ENCODE measurements at regions not wholly inside any gene's neighbourhood (a gene's known extent, or its start where the extent isn't known, plus 50 kb on each side); places are given as distances from the start of the nearest gene placed in this dataset.

- Histone ChIP-seq H2AK5ac (ENCODE audit: low read length) (no peak overlapping the region), H3K4me2 (ENCODE audit: low read length) (no peak overlapping the region), H3K79me2 (ENCODE audit: control insufficient read depth, insufficient read depth, low read length) (no peaks in the 10 kb centered on the region), H3K27me3 (ENCODE audit: insufficient read depth, low read length, poor library complexity) (no peaks in the 10 kb centered on the region), H3K4me3 (ENCODE audit: low read length) (no peak overlapping the region), H3K27ac (ENCODE audit: low read depth, low read length) (no peak overlapping the region), H3K79me1 (ENCODE audit: low read length) (no peaks in the 10 kb centered on the region), H3K4ac (ENCODE audit: low read depth, low read length) (no peak overlapping the region), H3K18ac (ENCODE audit: low read length) (no peak overlapping the region), H2BK15ac (replicated peaks; ENCODE audit: low read depth) (no peak overlapping the region), H2BK5ac (ENCODE audit: low read length) (no peak overlapping the region), H3K4me1 (ENCODE audit: control insufficient read depth, low read depth, low read length) (no peaks in the 10 kb centered on the region), H3K23ac (ENCODE audit: low read length) (no peak overlapping the region), H3K9ac (ENCODE audit: low read length) (no peak overlapping the region), H4K5ac (ENCODE audit: low read length) (no peak overlapping the region), H3K56ac (ENCODE audit: low read length) (no peak overlapping the region), H4K8ac (ENCODE audit: low read depth, low read length) (no peak overlapping the region), H3K36me3 (ENCODE audit: control insufficient read depth, insufficient read depth, low read length) (no peaks in the 10 kb centered on the region), H2BK120ac (ENCODE audit: low read depth, low read length) (no peak overlapping the region)
- no CpG with 5 or more reads among the region's 6 CpGs for WGBS (ENCODE audit: extremely low coverage, insufficient coverage, low lambda C conversion rate)
- no peak for DNase-seq
Observed at GRCh38 chr2:385785-386184, 97.9 kb upstream of the ALKAL2 start.

GRCh38 chr2:385061-385460, 97.2 kb upstream of the ALKAL2 start:
- Histone ChIP-seq H3K27ac (ENCODE audit: low read depth, low read length) (no peak overlapping the region), H2BK15ac (replicated peaks; ENCODE audit: low read depth) (no peak overlapping the region), H3K23ac (ENCODE audit: low read length) (no peak overlapping the region), H3K18ac (ENCODE audit: low read length) (no peak overlapping the region), H3K4me1 (ENCODE audit: control insufficient read depth, low read depth, low read length) (no peaks in the 10 kb centered on the region), H2AK5ac (ENCODE audit: low read length) (no peak overlapping the region), H3K27me3 (ENCODE audit: insufficient read depth, low read length, poor library complexity) (no peaks in the 10 kb centered on the region), H4K8ac (ENCODE audit: low read depth, low read length) (no peak overlapping the region), H2BK120ac (ENCODE audit: low read depth, low read length) (no peak overlapping the region), H3K79me1 (ENCODE audit: low read length) (no peaks in the 10 kb centered on the region), H3K4me3 (ENCODE audit: low read length) (no peak overlapping the region), H3K4me2 (ENCODE audit: low read length) (no peak overlapping the region), H3K79me2 (ENCODE audit: control insufficient read depth, insufficient read depth, low read length) (no peaks in the 10 kb centered on the region), H3K56ac (ENCODE audit: low read length) (no peak overlapping the region), H3K4ac (ENCODE audit: low read depth, low read length) (no peak overlapping the region), H3K36me3 (ENCODE audit: control insufficient read depth, insufficient read depth, low read length) (no peaks in the 10 kb centered on the region), H2BK5ac (ENCODE audit: low read length) (no peak overlapping the region), H3K9ac (ENCODE audit: low read length) (no peak overlapping the region), H4K5ac (ENCODE audit: low read length) (no peak overlapping the region)
- no peak for DNase-seq
- WGBS (ENCODE audit: extremely low coverage, insufficient coverage, low lambda C conversion rate): no CpG with 5 or more reads among the region's 9 CpGs

- H3K23ac ChIP-seq (ENCODE audit: low read length): no peak overlapping the region
- no CpG with 5 or more reads among the region's 10 CpGs for WGBS (ENCODE audit: extremely low coverage, insufficient coverage, low lambda C conversion rate)
- no peak overlapping the region for H4K5ac ChIP-seq (ENCODE audit: low read length)
- no peak overlapping the region for H3K4me3 ChIP-seq (ENCODE audit: low read length)
- DNase-seq: no peak
- no peak overlapping the region for H3K4me2 ChIP-seq (ENCODE audit: low read length)
- H3K79me2 ChIP-seq (ENCODE audit: control insufficient read depth, insufficient read depth, low read length): no peaks in the 10 kb centered on the region
- no peaks in the 10 kb centered on the region for H3K27me3 ChIP-seq (ENCODE audit: insufficient read depth, low read length, poor library complexity)
- no peak overlapping the region for H2BK5ac ChIP-seq (ENCODE audit: low read length)
- H3K9ac ChIP-seq (ENCODE audit: low read length): no peak overlapping the region
- no peak overlapping the region for H2AK5ac ChIP-seq (ENCODE audit: low read length)
- no peak overlapping the region for H2BK120ac ChIP-seq (ENCODE audit: low read depth, low read length)
- H2BK15ac ChIP-seq (replicated peaks; ENCODE audit: low read depth): no peak overlapping the region
- no peak overlapping the region for H3K27ac ChIP-seq (ENCODE audit: low read depth, low read length)
- H3K56ac ChIP-seq (ENCODE audit: low read length): no peak overlapping the region
- no peaks in the 10 kb centered on the region for H3K4me1 ChIP-seq (ENCODE audit: control insufficient read depth, low read depth, low read length)
- H4K8ac ChIP-seq (ENCODE audit: low read depth, low read length): no peak overlapping the region
- H3K79me1 ChIP-seq (ENCODE audit: low read length): no peaks in the 10 kb centered on the region
- no peak overlapping the region for H3K18ac ChIP-seq (ENCODE audit: low read length)
- H3K36me3 ChIP-seq (ENCODE audit: control insufficient read depth, insufficient read depth, low read length): no peaks in the 10 kb centered on the region
- H3K4ac ChIP-seq (ENCODE audit: low read depth, low read length): no peak overlapping the region
Observed at GRCh38 chr2:383888-384287, 96.0 kb upstream of the ALKAL2 start.

GRCh38 chr2:383178-383577, 95.3 kb upstream of the ALKAL2 start:
- Histone ChIP-seq H3K56ac (ENCODE audit: low read length) (no peak overlapping the region), H3K4me1 (ENCODE audit: control insufficient read depth, low read depth, low read length) (no peaks in the 10 kb centered on the region), H3K79me1 (ENCODE audit: low read length) (no peaks in the 10 kb centered on the region), H2AK5ac (ENCODE audit: low read length) (no peak overlapping the region), H3K4ac (ENCODE audit: low read depth, low read length) (no peak overlapping the region), H3K4me2 (ENCODE audit: low read length) (no peak overlapping the region), H4K8ac (ENCODE audit: low read depth, low read length) (no peak overlapping the region), H2BK5ac (ENCODE audit: low read length) (no peak overlapping the region), H3K79me2 (ENCODE audit: control insufficient read depth, insufficient read depth, low read length) (no peaks in the 10 kb centered on the region), H3K4me3 (ENCODE audit: low read length) (no peak overlapping the region), H2BK120ac (ENCODE audit: low read depth, low read length) (no peak overlapping the region), H3K27ac (ENCODE audit: low read depth, low read length) (no peak overlapping the region), H2BK15ac (replicated peaks; ENCODE audit: low read depth) (no peak overlapping the region), H3K23ac (ENCODE audit: low read length) (no peak overlapping the region), H4K5ac (ENCODE audit: low read length) (no peak overlapping the region), H3K27me3 (ENCODE audit: insufficient read depth, low read length, poor library complexity) (no peaks in the 10 kb centered on the region), H3K9ac (ENCODE audit: low read length) (no peak overlapping the region), H3K36me3 (ENCODE audit: control insufficient read depth, insufficient read depth, low read length) (no peaks in the 10 kb centered on the region), H3K18ac (ENCODE audit: low read length) (no peak overlapping the region)
- DNase-seq: peak; percentile 46
- no CpG with 5 or more reads among the region's 13 CpGs for WGBS (ENCODE audit: extremely low coverage, insufficient coverage, low lambda C conversion rate)

- Histone ChIP-seq H3K4me1 (ENCODE audit: control insufficient read depth, low read depth, low read length) (no peaks in the 10 kb centered on the region), H3K9ac (ENCODE audit: low read length) (no peak overlapping the region), H2AK5ac (ENCODE audit: low read length) (no peak overlapping the region), H4K5ac (ENCODE audit: low read length) (no peak overlapping the region), H3K79me2 (ENCODE audit: control insufficient read depth, insufficient read depth, low read length) (no peaks in the 10 kb centered on the region), H2BK15ac (replicated peaks; ENCODE audit: low read depth) (no peak overlapping the region), H3K4me2 (ENCODE audit: low read length) (no peak overlapping the region), H4K8ac (ENCODE audit: low read depth, low read length) (no peak overlapping the region), H3K27ac (ENCODE audit: low read depth, low read length) (no peak overlapping the region), H3K23ac (ENCODE audit: low read length) (no peak overlapping the region), H3K4me3 (ENCODE audit: low read length) (no peak overlapping the region), H3K56ac (ENCODE audit: low read length) (no peak overlapping the region), H3K27me3 (ENCODE audit: insufficient read depth, low read length, poor library complexity) (no peaks in the 10 kb centered on the region), H2BK120ac (ENCODE audit: low read depth, low read length) (no peak overlapping the region), H3K4ac (ENCODE audit: low read depth, low read length) (no peak overlapping the region), H3K18ac (ENCODE audit: low read length) (no peak overlapping the region), H2BK5ac (ENCODE audit: low read length) (no peak overlapping the region), H3K79me1 (ENCODE audit: low read length) (no peaks in the 10 kb centered on the region), H3K36me3 (ENCODE audit: control insufficient read depth, insufficient read depth, low read length) (no peaks in the 10 kb centered on the region)
- WGBS (ENCODE audit: extremely low coverage, insufficient coverage, low lambda C conversion rate): no CpG with 5 or more reads among the region's 7 CpGs
- DNase-seq: no peak
Observed at GRCh38 chr2:382728-383022, 94.8 kb upstream of the ALKAL2 start.

- no peaks in the 10 kb centered on the region for H3K36me3 ChIP-seq (ENCODE audit: control insufficient read depth, insufficient read depth, low read length)
- H3K4ac ChIP-seq (ENCODE audit: low read depth, low read length): no peak overlapping the region
- H4K5ac ChIP-seq (ENCODE audit: low read length): no peak overlapping the region
- H3K4me3 ChIP-seq (ENCODE audit: low read length): no peak overlapping the region
- H2BK120ac ChIP-seq (ENCODE audit: low read depth, low read length): no peak overlapping the region
- H2AK5ac ChIP-seq (ENCODE audit: low read length): no peak overlapping the region
- H3K79me2 ChIP-seq (ENCODE audit: control insufficient read depth, insufficient read depth, low read length): no peaks in the 10 kb centered on the region
- H4K8ac ChIP-seq (ENCODE audit: low read depth, low read length): no peak overlapping the region
- DNase-seq: no peak
- WGBS (ENCODE audit: extremely low coverage, insufficient coverage, low lambda C conversion rate): no CpG with 5 or more reads among the region's 20 CpGs
- no peak overlapping the region for H3K27ac ChIP-seq (ENCODE audit: low read depth, low read length)
- no peak overlapping the region for H3K56ac ChIP-seq (ENCODE audit: low read length)
- no peaks in the 10 kb centered on the region for H3K4me1 ChIP-seq (ENCODE audit: control insufficient read depth, low read depth, low read length)
- no peak overlapping the region for H3K9ac ChIP-seq (ENCODE audit: low read length)
- no peak overlapping the region for H2BK15ac ChIP-seq (replicated peaks; ENCODE audit: low read depth)
- H3K18ac ChIP-seq (ENCODE audit: low read length): no peak overlapping the region
- H3K79me1 ChIP-seq (ENCODE audit: low read length): no peaks in the 10 kb centered on the region
- H3K4me2 ChIP-seq (ENCODE audit: low read length): no peak overlapping the region
- H3K23ac ChIP-seq (ENCODE audit: low read length): no peak overlapping the region
- no peaks in the 10 kb centered on the region for H3K27me3 ChIP-seq (ENCODE audit: insufficient read depth, low read length, poor library complexity)
- no peak overlapping the region for H2BK5ac ChIP-seq (ENCODE audit: low read length)
Observed at GRCh38 chr2:381941-382727, 94.2 kb upstream of the ALKAL2 start.

All from mesendoderm (in vitro differentiated cells).